ENCODE measurements at regions not wholly inside any gene's neighbourhood (a gene's known extent, or its start where the extent isn't known, plus 50 kb on each side); places are given as distances from the start of the nearest gene placed in this dataset.

- ATAC-seq (no peak), DNase-seq (no peak)
- Histone ChIP-seq H3K4me3 (no peak overlapping the region), H3K36me3 (no peaks in the 10 kb centered on the region), H3K4me1 (no peaks in the 10 kb centered on the region), H3K27ac (no peak overlapping the region), H3K27me3 (no peaks in the 10 kb centered on the region), H3K9me3 (no peaks in the 10 kb centered on the region)
- in situ Hi-C loops (cut with MboI; ENCODE audit: low sequenced_read_pairs in 4 of 4) (no loop called here), intact Hi-C loops (cut with DNase I; ENCODE audit: low total_unique reads) (no loop called here)
- TF ChIP-seq POLR2A (IDR thresholded peaks at IDR 0.05) (no peak), CTCF (IDR thresholded peaks at IDR 0.05 in 4 of 5, conservative IDR thresholded peaks at IDR 0.05 in 1 of 5) (no peak)
These were observed 967.7 kb downstream of the PCDH7 start for GRCh38 chr4:31687717-31688342.

- ATAC-seq (no peak), DNase-seq (no peak)
- H3K9me3 ChIP-seq, result no peaks in the 10 kb centered on the region
- no peaks in the 10 kb centered on the region for H3K27me3 ChIP-seq
- intact Hi-C loops (cut with DNase I; ENCODE audit: low total_unique reads), result no loop called here
- TF ChIP-seq CTCF (IDR thresholded peaks at IDR 0.05 in 4 of 5, conservative IDR thresholded peaks at IDR 0.05 in 1 of 5), result no peak
- TF ChIP-seq POLR2A (IDR thresholded peaks at IDR 0.05), result no peak
- in situ Hi-C loops (cut with MboI; ENCODE audit: low sequenced_read_pairs in 4 of 4), result no loop called here
- H3K4me3 ChIP-seq, result no peak overlapping the region
- no peaks in the 10 kb centered on the region for H3K4me1 ChIP-seq
- no peaks in the 10 kb centered on the region for H3K36me3 ChIP-seq
- no peak overlapping the region for H3K27ac ChIP-seq
These were observed 972.3 kb downstream of the PCDH7 start for GRCh38 chr4:31692399-31692940.

GRCh38 chr4:31701256-31701655, 981.1 kb downstream of the PCDH7 start:
- Histone ChIP-seq H3K9me3 (no peaks in the 10 kb centered on the region), H3K27ac (no peak overlapping the region), H3K36me3 (no peaks in the 10 kb centered on the region), H3K4me1 (no peaks in the 10 kb centered on the region), H3K27me3 (no peaks in the 10 kb centered on the region), H3K4me3 (no peak overlapping the region)
- no peak for TF ChIP-seq CTCF (IDR thresholded peaks at IDR 0.05 in 4 of 5, conservative IDR thresholded peaks at IDR 0.05 in 1 of 5)
- TF ChIP-seq POLR2A (IDR thresholded peaks at IDR 0.05), result no peak
- ATAC-seq (no peak), DNase-seq (no peak)
- in situ Hi-C loops (cut with MboI; ENCODE audit: low sequenced_read_pairs in 4 of 4), result no loop called here
- intact Hi-C loops (cut with DNase I; ENCODE audit: low total_unique reads), result no loop called here

- H3K27me3 ChIP-seq, result no peaks in the 10 kb centered on the region
- no peaks in the 10 kb centered on the region for H3K36me3 ChIP-seq
- H3K9me3 ChIP-seq, result no peaks in the 10 kb centered on the region
- ATAC-seq, result no peak
- DNase-seq, result no peak
- H3K27ac ChIP-seq, result no peak overlapping the region
- TF ChIP-seq POLR2A (IDR thresholded peaks at IDR 0.05), result no peak
- TF ChIP-seq CTCF (IDR thresholded peaks at IDR 0.05 in 4 of 5, conservative IDR thresholded peaks at IDR 0.05 in 1 of 5), result no peak
- H3K4me1 ChIP-seq, result no peaks in the 10 kb centered on the region
- intact Hi-C loops (cut with DNase I; ENCODE audit: low total_unique reads) (no loop called here), in situ Hi-C loops (cut with MboI; ENCODE audit: low sequenced_read_pairs in 4 of 4) (no loop called here)
- H3K4me3 ChIP-seq, result no peak overlapping the region
These were observed 982.2 kb downstream of the PCDH7 start for GRCh38 chr4:31702326-31702725.

GRCh38 chr4:31714238-31714637, 994.1 kb downstream of the PCDH7 start:
- no peak for TF ChIP-seq CTCF (IDR thresholded peaks at IDR 0.05 in 4 of 5, conservative IDR thresholded peaks at IDR 0.05 in 1 of 5)
- TF ChIP-seq POLR2A (IDR thresholded peaks at IDR 0.05), result no peak
- Histone ChIP-seq H3K36me3 (no peaks in the 10 kb centered on the region), H3K9me3 (no peaks in the 10 kb centered on the region), H3K27ac (no peak overlapping the region), H3K27me3 (no peaks in the 10 kb centered on the region), H3K4me3 (no peak overlapping the region), H3K4me1 (no peaks in the 10 kb centered on the region)
- intact Hi-C loops (cut with DNase I; ENCODE audit: low total_unique reads) (no loop called here), in situ Hi-C loops (cut with MboI; ENCODE audit: low sequenced_read_pairs in 4 of 4) (no loop called here)
- no peak for ATAC-seq
- DNase-seq, result no peak
